B cell (primary cell): ENCODE measurements at regions not wholly inside any gene's neighbourhood (a gene's known extent, or its start where the extent isn't known, plus 50 kb on each side); places are given as distances from the start of the nearest gene placed in this dataset.

ENCODE experiments used
- ATAC-seq: fragments of 200-7000 bp; cut with Tn5 transposase; one replicate; pipeline ENCODE4 v1.10.0; 2021; ENCODE audit warnings: low read depth, mild to moderate bottlenecking, moderate number of reproducible peaks, moderate library complexity
- CTCF ChIA-PET: fragments of 350-600 bp; sonication (Branson Sonifier 250); formaldehyde crosslinking; loops from one replicate; lab custom pipeline; 2021; ENCODE audit warnings: antibody characterized with exemption, inconsistent platforms; lab: Charles Lee
- POLR2A ChIA-PET: fragments of 350-600 bp; sonication (Branson Sonifier 250); formaldehyde crosslinking; loops from one replicate; lab custom pipeline; 2021; ENCODE audit warnings: antibody characterized with exemption; lab: Charles Lee
- DNase-seq: peaks from one replicate; pipeline ENCODE4 v3.0.0; 2013
- H2AFZ ChIP-seq: 2 replicates; pipeline ENCODE4 v1.6.1; 2012; ENCODE audit warnings: mild to moderate bottlenecking, low read depth, low read length; ENCODE audit not compliant: insufficient read depth, poor library complexity, severe bottlenecking
- H3K27ac ChIP-seq, 2 donors: 1 replicate in 1 of 2; 2 replicates in 1 of 2; pipeline ENCODE4 v1.5.1; 2012 to 2013; ENCODE audit warnings: low read length in 2 of 2, mild to moderate bottlenecking in 2 of 2, moderate library complexity in 1 of 2
- H3K27me3 ChIP-seq, 4 experiments: fragments of 200-600 bp in 1 of 4; sonication (generic) in 1 of 4; replicated peaks in 1 of 4; 1 replicate in 2 of 4; 2 replicates in 2 of 4; pipeline versions ENCODE4 v1.6.1 to v1.7.0; 2013 to 2016; ENCODE audit warnings: low read length in 3 of 4, mild to moderate bottlenecking in 2 of 4, mixed read lengths in 1 of 4, moderate library complexity in 1 of 4; ENCODE audit not compliant: insufficient read depth in 4 of 4, control insufficient read depth in 3 of 4; ENCODE audit errors: control extremely low read depth in 1 of 4
- H3K36me3 ChIP-seq, 2 experiments: replicated peaks in 1 of 2; 1 replicate in 1 of 2; 2 replicates in 1 of 2; pipeline versions ENCODE4 v1.6.1 to v1.7.1; 2013; ENCODE audit warnings: low read length in 1 of 2; ENCODE audit not compliant: insufficient read depth in 2 of 2, control insufficient read depth in 1 of 2; ENCODE audit errors: control extremely low read depth in 1 of 2, extremely low read depth in 1 of 2
- H3K4me1 ChIP-seq, 2 donors: fragments of 200-600 bp in 1 of 2; sonication (generic) in 1 of 2; 1 replicate in 1 of 2; 2 replicates in 1 of 2; pipeline versions ENCODE4 v1.5.1 to v1.6.1; 2013 to 2017; ENCODE audit warnings: low read length in 2 of 2; ENCODE audit not compliant: control insufficient read depth in 2 of 2, insufficient read depth in 2 of 2
- H3K4me2 ChIP-seq: replicated peaks from 2 replicates; pipeline ENCODE3; 2012; ENCODE audit warnings: mild to moderate bottlenecking, low read depth, low read length; ENCODE audit not compliant: poor library complexity, severe bottlenecking
- H3K4me3 ChIP-seq, 5 experiments: fragments of 200-600 bp in 1 of 5; sonication (generic) in 1 of 5; 1 replicate in 3 of 5; 2 replicates in 2 of 5; pipeline versions ENCODE4 v1.5.1 to v1.7.0; 2011 to 2016; ENCODE audit warnings: low read length in 4 of 5, mild to moderate bottlenecking in 4 of 5, low read depth in 2 of 5, control low read depth in 1 of 5, moderate library complexity in 1 of 5; ENCODE audit not compliant: insufficient read depth in 1 of 5; ENCODE audit errors: control extremely low read depth in 1 of 5, extremely low read depth in 1 of 5
- H3K79me2 ChIP-seq: fragments of 200-600 bp; sonication (generic); one replicate; pipeline ENCODE4 v1.6.0; 2016; ENCODE audit warnings: low read length; ENCODE audit not compliant: control insufficient read depth, insufficient read depth
- H3K9ac ChIP-seq: fragments of 200-600 bp; sonication (generic); 2 replicates; pipeline ENCODE4 v1.6.1; 2017; ENCODE audit warnings: mild to moderate bottlenecking, low read length, moderate library complexity
- H3K9me3 ChIP-seq, 3 donors: one replicate each; pipeline versions ENCODE4 v1.6.1 to v1.7.1; 2013; ENCODE audit warnings: low read length in 2 of 3; ENCODE audit not compliant: control insufficient read depth in 2 of 3, insufficient read depth in 1 of 3; ENCODE audit errors: control extremely low read depth in 1 of 3
- H4K20me1 ChIP-seq: 2 replicates; pipeline ENCODE4 v1.6.0; 2012; ENCODE audit warnings: mild to moderate bottlenecking, low read length; ENCODE audit not compliant: insufficient read depth, control insufficient read depth, poor library complexity, severe bottlenecking
- H3K27ac Mint-ChIP-seq: one replicate; pipeline ENCODE4 v1.8.0; 2021; ENCODE audit warnings: mixed read lengths
- H3K27me3 Mint-ChIP-seq: one replicate; pipeline ENCODE4 v1.8.0; 2021; ENCODE audit warnings: mixed read lengths
- H3K4me1 Mint-ChIP-seq: one replicate; pipeline ENCODE4 v1.8.0; 2021; ENCODE audit warnings: mixed read lengths
- H3K4me3 Mint-ChIP-seq: one replicate; pipeline ENCODE4 v1.8.0; 2021; ENCODE audit warnings: mixed read lengths
- H3K9me3 Mint-ChIP-seq: one replicate; pipeline ENCODE4 v1.8.0; 2022; ENCODE audit warnings: mixed read lengths; ENCODE audit not compliant: insufficient read depth
- CTCF ChIP-seq: fragments of 200-600 bp; IDR thresholded peaks from one replicate; pipeline ENCODE4 v1.8.0; 2022; ENCODE audit warnings: antibody characterized with exemption, mild to moderate bottlenecking
- EZH2 ChIP-seq: IDR thresholded peaks from 2 replicates; pipeline ENCODE4 v1.6.1; 2012; ENCODE audit warnings: borderline replicate concordance, low read depth, mild to moderate bottlenecking, moderate library complexity, low read length; ENCODE audit not compliant: insufficient read depth, poor library complexity, severe bottlenecking
- WGBS: methylation state at CpG from one replicate; pipeline ENCODE4 v1.1.5; 2013; ENCODE audit warnings: missing lambda C conversion rate; ENCODE audit not compliant: insufficient coverage; 5-methylcytosine and 5-hydroxymethylcytosine counted together
- intact Hi-C: fragments of 100-400 bp; cut with micrococcal nuclease; formaldehyde crosslinking; loops from one replicate; pipeline ENCODE4 v1.10.0; 2022

DNA sequence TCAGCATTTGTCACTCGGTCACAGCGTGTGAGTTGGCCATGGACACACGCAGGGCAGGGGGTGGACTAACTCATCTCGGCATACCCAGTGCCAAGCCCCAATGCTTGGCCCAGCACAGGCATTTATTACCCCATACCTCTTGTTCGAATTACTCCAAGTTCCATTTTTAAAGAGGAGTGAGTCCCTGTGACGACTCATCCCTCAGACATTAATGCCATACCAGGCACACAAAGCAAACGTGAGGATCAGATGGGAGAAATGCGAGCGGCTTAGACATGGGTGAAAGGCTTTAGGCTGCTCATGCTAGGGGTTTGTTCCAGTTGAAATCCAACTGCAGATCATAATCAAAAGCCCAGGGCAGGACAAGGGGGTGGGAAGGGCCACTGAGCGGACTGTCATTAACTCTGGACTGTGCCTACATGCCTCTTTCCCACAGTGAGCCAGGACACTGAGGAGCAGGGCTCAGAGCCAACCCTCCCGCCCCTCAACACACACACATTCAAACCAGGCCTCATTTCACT is 118.5 kb upstream of the NGF start:
- no peaks in the 10 kb centered on the region for H3K4me1 Mint-ChIP-seq
- no peak for DNase-seq
- Histone ChIP-seq H3K4me2 (no peak overlapping the region), H3K9me3 (peaks cover 0 to 4% (median 0%) of the 10 kb centered on the region in 3 donors), H3K4me1 (no peaks in the 10 kb centered on the region), H3K9ac (no peak overlapping the region), H3K27me3 (no peaks in the 10 kb centered on the region), H3K36me3 (no peaks in the 10 kb centered on the region), H3K79me2 (no peaks in the 10 kb centered on the region), H4K20me1 (no peaks in the 10 kb centered on the region), H3K27ac (no peak overlapping the region), H2AFZ (no peak overlapping the region), H3K4me3 (no peak overlapping the region)
- TF ChIP-seq EZH2, result no peak
- TF ChIP-seq CTCF, result no peak
- POLR2A ChIA-PET, result no interaction called here
- H3K27ac Mint-ChIP-seq, result no peak overlapping the region
- CTCF ChIA-PET, result no interaction called here
- intact Hi-C loops, result no loop called here
- 87% methylated on average over 9 of the region's 11 CpGs for WGBS
- no peaks in the 10 kb centered on the region for H3K9me3 Mint-ChIP-seq
- H3K4me3 Mint-ChIP-seq, result no peak overlapping the region
- no peak for ATAC-seq
- no peaks in the 10 kb centered on the region for H3K27me3 Mint-ChIP-seq

GRCh38 chr1:115454837-115455511 is 116.9 kb upstream of the NGF start:
- no peak overlapping the region for H3K9ac ChIP-seq
- intact Hi-C loops, result no loop called here
- Mint-ChIP-seq H3K27ac (no peak overlapping the region), H3K4me1 (no peaks in the 10 kb centered on the region), H3K9me3 (no peaks in the 10 kb centered on the region), H3K4me3 (no peak overlapping the region), H3K27me3 (no peaks in the 10 kb centered on the region)
- H3K4me3 ChIP-seq, result no peak overlapping the region
- no peak overlapping the region for H2AFZ ChIP-seq
- no peaks in the 10 kb centered on the region for H4K20me1 ChIP-seq
- no peaks in the 10 kb centered on the region for H3K4me1 ChIP-seq
- H3K9me3 ChIP-seq, result no peaks in the 10 kb centered on the region
- no peak overlapping the region for H3K4me2 ChIP-seq
- TF ChIP-seq CTCF, result no peak
- TF ChIP-seq EZH2, result no peak
- no peaks in the 10 kb centered on the region for H3K27me3 ChIP-seq
- H3K79me2 ChIP-seq, result no peaks in the 10 kb centered on the region
- no peak overlapping the region for H3K27ac ChIP-seq
- 92% methylated on average over 9 of the region's 13 CpGs for WGBS
- CTCF ChIA-PET, result no interaction called here
- POLR2A ChIA-PET, result no interaction called here
- no peak for DNase-seq
- no peaks in the 10 kb centered on the region for H3K36me3 ChIP-seq
- ATAC-seq, result no peak
